ENCODE measurements at regions not wholly inside any gene's neighbourhood (a gene's known extent, or its start where the extent isn't known, plus 50 kb on each side); places are given as distances from the start of the nearest gene placed in this dataset.

DNA sequence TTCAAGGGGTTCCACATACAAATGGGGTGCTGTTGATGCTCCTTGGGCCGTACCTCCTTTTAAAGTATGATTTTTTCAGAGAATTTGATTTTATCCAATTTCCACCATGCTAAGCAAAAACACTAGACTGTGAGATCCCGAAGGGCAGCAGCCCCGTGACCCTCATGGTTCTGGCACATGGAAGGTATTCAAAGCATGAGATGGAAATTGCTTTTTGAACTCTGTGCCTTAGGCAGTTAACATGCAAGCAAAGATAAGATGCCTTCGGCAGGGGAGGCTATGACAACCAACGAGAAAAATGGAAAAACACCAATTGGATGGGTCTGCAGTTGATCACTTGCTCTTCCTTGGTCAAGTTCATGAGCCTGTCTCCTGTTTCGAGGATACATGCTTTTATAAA, 120.8 kb upstream of the DIO3 start:
- no peak for DNase-seq (ENCODE audit: extremely low spot score)
- intact Hi-C loops (cut with DNase I) = no loop called here
- Histone ChIP-seq H3K9me3 (no peaks in the 10 kb centered on the region), H3K4me1 (no peaks in the 10 kb centered on the region), H3K27ac (replicated peaks in 1 of 4) (no peak overlapping the region), H3K27me3 (peaks cover 0 to 10% (median 0%) of the 10 kb centered on the region in 4 donors), H3K36me3 (no peaks in the 10 kb centered on the region), H3K4me3 (no peak overlapping the region)
- WGBS = 87% methylated on average over 6 of the region's 6 CpGs
- no peak for TF ChIP-seq POLR2A (IDR thresholded peaks at IDR 0.05; ENCODE audit: low read depth)
- TF ChIP-seq POLR2AphosphoS5 (IDR thresholded peaks at IDR 0.05) = no peak
- TF ChIP-seq, protein P1, sequence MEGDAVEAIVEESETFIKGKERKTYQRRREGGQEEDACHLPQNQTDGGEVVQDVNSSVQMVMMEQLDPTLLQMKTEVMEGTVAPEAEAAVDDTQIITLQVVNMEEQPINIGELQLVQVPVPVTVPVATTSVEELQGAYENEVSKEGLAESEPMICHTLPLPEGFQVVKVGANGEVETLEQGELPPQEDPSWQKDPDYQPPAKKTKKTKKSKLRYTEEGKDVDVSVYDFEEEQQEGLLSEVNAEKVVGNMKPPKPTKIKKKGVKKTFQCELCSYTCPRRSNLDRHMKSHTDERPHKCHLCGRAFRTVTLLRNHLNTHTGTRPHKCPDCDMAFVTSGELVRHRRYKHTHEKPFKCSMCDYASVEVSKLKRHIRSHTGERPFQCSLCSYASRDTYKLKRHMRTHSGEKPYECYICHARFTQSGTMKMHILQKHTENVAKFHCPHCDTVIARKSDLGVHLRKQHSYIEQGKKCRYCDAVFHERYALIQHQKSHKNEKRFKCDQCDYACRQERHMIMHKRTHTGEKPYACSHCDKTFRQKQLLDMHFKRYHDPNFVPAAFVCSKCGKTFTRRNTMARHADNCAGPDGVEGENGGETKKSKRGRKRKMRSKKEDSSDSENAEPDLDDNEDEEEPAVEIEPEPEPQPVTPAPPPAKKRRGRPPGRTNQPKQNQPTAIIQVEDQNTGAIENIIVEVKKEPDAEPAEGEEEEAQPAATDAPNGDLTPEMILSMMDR (IDR thresholded peaks at IDR 0.05) = no peak
- TF ChIP-seq EP300 (IDR thresholded peaks at IDR 0.05) = no peak

DNA sequence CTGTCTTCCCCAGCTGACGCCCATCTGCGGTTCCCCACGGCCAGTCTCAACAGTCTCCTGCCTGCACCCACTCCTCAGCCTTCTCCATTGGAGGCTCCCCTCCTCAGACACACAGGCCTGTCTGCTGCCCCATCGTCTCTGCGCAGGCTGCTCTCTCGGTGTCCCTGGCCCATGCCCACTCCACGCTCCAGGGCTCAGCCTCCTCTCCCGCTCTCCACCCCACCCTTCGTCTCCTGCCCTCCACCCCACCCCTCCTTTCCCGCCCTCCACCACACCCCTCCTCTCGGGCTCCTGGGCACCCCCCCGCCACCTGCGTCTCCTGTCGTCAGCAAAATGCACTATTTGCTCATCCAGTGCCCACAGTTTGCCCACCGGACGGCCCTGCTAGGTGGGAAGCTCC, 119.6 kb upstream of the DIO3 start:
- H3K4me1 ChIP-seq = no peaks in the 10 kb centered on the region
- peaks cover 0 to 12% (median 0%) of the 10 kb centered on the region in 4 donors for H3K27me3 ChIP-seq
- no peak for TF ChIP-seq EP300 (IDR thresholded peaks at IDR 0.05)
- no peak for TF ChIP-seq POLR2A (IDR thresholded peaks at IDR 0.05; ENCODE audit: low read depth)
- no peak for TF ChIP-seq POLR2AphosphoS5 (IDR thresholded peaks at IDR 0.05)
- TF ChIP-seq, protein P1 (IDR thresholded peaks at IDR 0.05) = no peak
- no peak for DNase-seq (ENCODE audit: extremely low spot score)
- intact Hi-C loops (cut with DNase I) = no loop called here
- H3K27ac ChIP-seq (replicated peaks in 1 of 4) = no peak overlapping the region
- no peaks in the 10 kb centered on the region for H3K9me3 ChIP-seq
- WGBS = 91% methylated on average over 16 of the region's 16 CpGs
- H3K4me3 ChIP-seq = no peak overlapping the region
- H3K36me3 ChIP-seq = no peaks in the 10 kb centered on the region

DNA sequence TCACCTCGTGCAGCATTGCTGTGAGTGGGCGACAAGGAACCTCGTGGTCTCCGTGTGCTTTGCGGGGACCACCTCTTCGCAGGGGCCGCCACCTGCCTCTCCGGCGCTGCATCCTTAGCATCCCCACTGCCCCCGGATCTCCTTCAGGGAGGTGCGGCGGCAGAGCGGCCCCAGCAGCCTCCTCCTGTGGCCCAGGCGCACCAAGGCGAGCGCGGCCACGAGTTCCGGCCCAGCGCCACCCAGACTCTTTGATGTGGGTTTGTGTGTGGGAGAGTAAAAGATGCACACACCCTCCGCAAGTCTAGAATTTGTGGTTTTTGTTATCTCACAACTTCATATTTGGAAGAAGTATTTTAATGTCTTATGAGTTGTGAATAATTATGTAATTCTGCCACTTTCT, 118.8 kb upstream of the DIO3 start:
- Histone ChIP-seq H3K27me3 (peaks cover 0 to 13% (median 0%) of the 10 kb centered on the region in 4 donors), H3K4me1 (no peaks in the 10 kb centered on the region), H3K27ac (replicated peaks in 1 of 4) (no peak overlapping the region), H3K4me3 (no peak overlapping the region), H3K9me3 (no peaks in the 10 kb centered on the region), H3K36me3 (no peaks in the 10 kb centered on the region)
- no peak for DNase-seq (ENCODE audit: extremely low spot score)
- WGBS = 87% methylated on average over 9 of the region's 21 CpGs
- TF ChIP-seq POLR2AphosphoS5 (IDR thresholded peaks at IDR 0.05) (no peak), POLR2A (IDR thresholded peaks at IDR 0.05; ENCODE audit: low read depth) (no peak), EP300 (IDR thresholded peaks at IDR 0.05) (no peak)
- TF ChIP-seq, protein P1 (IDR thresholded peaks at IDR 0.05) = no peak
- intact Hi-C loops (cut with DNase I) = no loop called here

DNA sequence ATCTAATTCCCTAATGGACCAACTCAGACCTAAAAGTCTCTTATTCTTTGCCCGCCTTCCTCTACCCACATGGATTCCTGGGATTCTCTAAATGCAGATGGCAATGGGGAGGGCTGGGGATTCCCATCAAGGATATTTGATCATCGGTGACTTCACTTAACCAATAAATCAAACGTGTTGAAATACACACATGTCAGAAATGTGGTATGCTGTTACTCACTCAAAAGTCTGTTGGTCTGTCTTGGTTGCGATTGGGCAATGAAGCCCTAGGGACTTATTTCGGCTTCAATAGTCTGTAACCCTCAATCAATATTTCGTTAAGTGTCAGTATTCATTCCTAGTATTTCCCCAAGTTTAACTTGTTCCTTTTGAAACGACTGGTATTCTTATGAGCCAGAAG, 117.2 kb upstream of the DIO3 start:
- 87% methylated on average over 7 of the region's 7 CpGs for WGBS
- H3K9me3 ChIP-seq = no peaks in the 10 kb centered on the region
- DNase-seq (ENCODE audit: extremely low spot score) = peak; percentile 83
- TF ChIP-seq EP300 (IDR thresholded peaks at IDR 0.05) (no peak), POLR2A (IDR thresholded peaks at IDR 0.05; ENCODE audit: low read depth) (no peak), POLR2AphosphoS5 (IDR thresholded peaks at IDR 0.05) (no peak)
- TF ChIP-seq, protein P1 (IDR thresholded peaks at IDR 0.05) = no peak
- H3K27me3 ChIP-seq = peaks cover 0 to 13% (median 0%) of the 10 kb centered on the region in 4 donors
- no peak overlapping the region for H3K4me3 ChIP-seq
- intact Hi-C loops (cut with DNase I) = no loop called here
- H3K27ac ChIP-seq (replicated peaks in 1 of 4) = no peak overlapping the region
- no peaks in the 10 kb centered on the region for H3K4me1 ChIP-seq
- no peaks in the 10 kb centered on the region for H3K36me3 ChIP-seq

DNA sequence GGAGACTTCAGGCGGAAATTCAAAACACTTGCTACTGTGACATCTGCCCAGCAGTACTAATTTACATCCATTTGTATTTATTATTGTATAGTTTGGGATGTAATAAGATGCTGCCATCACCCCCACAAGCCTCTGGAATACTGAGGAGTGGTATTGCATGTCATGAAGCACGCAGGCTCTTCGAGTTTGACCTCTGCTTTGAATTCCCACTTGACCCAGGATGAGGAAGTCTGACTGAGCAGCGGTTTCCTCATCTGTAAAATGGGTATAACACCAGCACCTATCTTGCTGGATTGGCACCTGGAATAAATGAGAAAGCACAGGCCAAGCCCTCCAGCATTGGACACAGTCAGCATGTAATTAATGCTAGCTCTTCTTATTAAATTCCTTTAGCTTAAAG, 116.0 kb upstream of the DIO3 start:
- peaks cover 0 to 13% (median 0%) of the 10 kb centered on the region in 4 donors for H3K27me3 ChIP-seq
- H3K9me3 ChIP-seq = no peaks in the 10 kb centered on the region
- 85% methylated on average over 4 of the region's 4 CpGs for WGBS
- intact Hi-C loops (cut with DNase I) = no loop called here
- H3K4me1 ChIP-seq = no peaks in the 10 kb centered on the region
- no peak overlapping the region for H3K27ac ChIP-seq (replicated peaks in 1 of 4)
- H3K36me3 ChIP-seq = no peaks in the 10 kb centered on the region
- no peak for TF ChIP-seq POLR2AphosphoS5 (IDR thresholded peaks at IDR 0.05)
- no peak for TF ChIP-seq EP300 (IDR thresholded peaks at IDR 0.05)
- no peak for TF ChIP-seq POLR2A (IDR thresholded peaks at IDR 0.05; ENCODE audit: low read depth)
- TF ChIP-seq, protein P1 (IDR thresholded peaks at IDR 0.05) = no peak
- DNase-seq (ENCODE audit: extremely low spot score) = peak; percentile 78
- H3K4me3 ChIP-seq = no peak overlapping the region
